Stimulated activated CD8-positive, alpha-beta memory T cell treated with anti-CD3 and anti-CD28 coated beads, Interleukin-7, amount 100 ng/mL, for 4 hours (primary cell): ENCODE measurements at regions not wholly inside any gene's neighbourhood (a gene's known extent, or its start where the extent isn't known, plus 50 kb on each side); places are given as distances from the start of the nearest gene placed in this dataset.

ENCODE experiments used
- DNase-seq, 2 donors: peaks; one replicate each; pipeline ENCODE4 v3.0.0-alpha.2; 2020; ENCODE audit warnings: low read depth in 2 of 2

- DNase-seq: no peak
These were observed 645.1 kb downstream of the SLC16A7 start for GRCh38 chr12:60240891-60241290.

DNA sequence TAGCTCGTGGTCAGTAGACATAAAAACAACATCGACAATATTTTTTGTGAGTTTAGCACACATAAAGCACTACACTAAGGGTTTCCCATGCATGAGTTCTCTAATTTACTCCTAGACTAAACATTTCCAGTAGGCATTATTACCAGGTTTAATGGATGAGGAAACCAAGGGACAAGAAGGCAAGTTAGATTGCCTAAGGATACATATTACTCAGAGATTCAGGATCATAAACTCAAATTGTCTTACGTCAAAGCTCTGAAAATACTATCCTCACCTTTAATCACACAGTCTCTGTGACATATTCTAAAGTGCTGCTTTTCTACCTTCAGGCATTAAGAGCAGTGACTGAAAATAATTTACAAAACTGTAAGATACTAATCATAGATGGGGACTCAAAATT lies 655.3 kb downstream of the SLC16A7 start:
- no peak for DNase-seq

GRCh38 chr12:60252359-60253096 lies 656.7 kb downstream of the SLC16A7 start:
- DNase-seq: no peak

DNA sequence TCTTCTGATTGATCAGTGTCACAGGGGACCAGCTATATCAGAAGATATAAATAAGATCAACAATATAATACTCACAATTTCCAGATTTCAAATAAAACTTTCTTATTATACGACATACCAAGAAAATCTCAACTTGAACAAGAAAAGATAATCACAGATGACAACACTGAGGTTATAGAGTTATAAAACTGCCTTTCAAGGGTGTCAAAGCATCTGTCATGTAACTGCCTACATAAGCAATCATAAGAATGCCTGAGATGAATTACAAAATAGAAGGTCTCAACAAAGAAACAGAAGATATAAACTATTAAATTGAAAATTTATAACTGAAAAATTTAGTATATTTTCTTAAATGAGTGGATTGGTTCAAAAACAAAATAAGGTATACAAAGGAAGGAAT lies 659.2 kb downstream of the SLC16A7 start:
- no peak for DNase-seq

DNA sequence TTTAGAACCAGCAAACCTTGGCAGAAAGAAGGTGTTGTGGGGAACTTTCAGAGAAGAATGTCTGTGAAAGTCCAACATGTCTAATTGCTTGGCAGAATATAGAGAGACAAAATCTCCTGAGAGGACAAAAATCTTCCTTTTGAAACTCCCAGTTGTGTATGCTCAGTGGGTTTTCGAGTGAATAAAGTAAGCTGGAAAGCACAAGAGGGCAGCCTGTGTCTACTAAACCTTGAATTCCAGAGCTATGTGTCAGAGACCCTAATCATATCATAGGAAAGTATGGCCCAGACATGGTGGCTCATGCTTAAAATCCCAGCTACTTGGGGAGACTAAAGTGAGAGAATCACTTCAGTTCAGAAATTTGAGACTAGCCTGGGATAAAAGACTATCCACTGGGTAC lies 661.2 kb downstream of the SLC16A7 start:
- no peak for DNase-seq

GRCh38 chr12:60259225-60259624 lies 663.4 kb downstream of the SLC16A7 start:
- DNase-seq: no peak

DNA sequence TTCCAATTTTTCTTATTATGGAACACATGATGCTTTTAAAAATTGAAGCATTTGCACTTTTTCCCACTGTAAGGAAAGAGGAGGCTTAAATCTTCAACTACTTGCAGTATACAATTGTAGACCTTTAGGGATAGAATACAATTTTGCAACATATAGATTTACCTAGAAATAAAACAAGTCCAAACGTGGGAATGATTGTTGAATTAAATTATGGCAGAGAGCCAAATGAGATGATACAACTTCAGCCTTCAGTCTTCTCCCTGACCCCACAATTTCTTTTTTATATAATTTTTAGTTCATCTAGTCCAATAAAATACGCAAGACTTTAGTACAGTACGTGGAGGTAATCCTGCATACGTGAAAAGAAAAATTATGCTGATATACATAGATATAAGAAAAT lies 666.5 kb downstream of the SLC16A7 start:
- no peak for DNase-seq

DNA sequence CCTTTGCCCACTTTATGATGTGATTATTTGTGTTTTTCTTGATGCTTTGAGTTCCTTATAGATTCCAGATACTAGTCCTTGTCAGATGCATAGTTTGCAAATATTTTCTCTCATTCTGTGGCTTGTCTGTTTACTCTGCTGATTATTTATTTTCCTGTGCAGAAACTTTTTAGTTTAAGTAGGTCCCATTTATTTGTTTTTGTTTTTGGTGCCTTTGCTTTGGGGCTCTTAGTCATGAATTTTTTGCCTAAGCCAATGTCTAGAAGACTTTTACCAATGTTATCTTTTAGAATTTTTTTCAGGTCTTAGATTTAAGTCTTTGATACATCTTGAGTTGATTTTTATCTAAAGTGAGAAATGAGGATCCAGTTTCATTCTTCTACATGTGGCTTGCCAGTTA lies 667.3 kb downstream of the SLC16A7 start:
- DNase-seq: no peak

DNA sequence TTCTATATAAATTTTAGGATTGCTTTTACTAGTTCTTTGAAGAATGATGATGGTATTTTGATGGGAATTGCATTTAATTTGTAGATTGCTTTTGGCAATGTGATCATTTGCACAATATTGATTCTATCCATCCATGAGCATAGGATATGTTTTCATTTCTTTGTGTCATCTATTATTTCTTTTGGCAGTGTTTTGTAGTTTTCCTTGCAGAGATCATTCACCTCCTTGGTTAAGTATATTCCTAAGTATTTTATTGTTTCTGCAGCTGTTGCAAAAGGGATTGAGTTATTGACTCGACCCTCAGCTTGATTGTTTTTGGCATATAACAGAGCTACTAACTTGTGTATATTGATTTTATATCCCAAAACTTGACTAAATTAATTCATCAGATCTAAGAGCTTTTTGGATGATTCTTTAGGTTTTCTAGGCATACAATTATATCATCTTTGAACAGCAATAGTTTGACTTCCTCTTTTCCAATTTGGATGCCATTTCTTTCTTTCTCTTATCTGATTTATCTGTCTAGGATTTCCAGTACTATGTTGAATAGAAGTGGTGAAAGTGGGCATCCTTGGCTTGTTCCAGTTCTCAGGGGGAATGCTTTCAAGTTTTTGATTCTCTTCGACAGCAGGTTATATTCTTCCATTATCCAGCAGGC lies 668.1 kb downstream of the SLC16A7 start:
- DNase-seq: no peak

GRCh38 chr12:60265741-60266140 lies 669.9 kb downstream of the SLC16A7 start:
- DNase-seq: no peak

DNA sequence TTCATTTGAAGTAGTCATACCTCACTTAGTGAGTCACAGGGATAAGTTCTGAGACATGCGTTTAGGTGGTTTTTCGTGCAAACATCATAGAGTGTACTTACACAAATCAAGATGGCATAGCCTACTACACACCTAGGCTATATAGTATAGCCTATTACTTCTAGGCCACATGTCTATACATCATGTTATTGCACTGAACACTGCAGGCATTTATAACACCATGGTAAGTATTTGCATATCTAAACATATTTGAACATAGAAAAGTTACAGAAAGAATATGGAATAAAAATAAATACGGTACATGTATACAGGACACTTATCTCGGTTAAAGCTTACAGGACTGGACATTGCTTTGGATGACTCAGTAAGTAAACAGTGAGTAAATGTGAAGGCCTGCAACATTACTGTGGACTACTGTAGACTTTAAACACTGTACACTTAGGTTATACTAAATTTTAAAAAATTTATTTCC lies 670.6 kb downstream of the SLC16A7 start:
- DNase-seq: no peak

GRCh38 chr12:60269611-60270269 lies 673.9 kb downstream of the SLC16A7 start:
- DNase-seq: no peak

GRCh38 chr12:60271816-60272215 lies 676.0 kb downstream of the SLC16A7 start:
- DNase-seq: no peak

DNA sequence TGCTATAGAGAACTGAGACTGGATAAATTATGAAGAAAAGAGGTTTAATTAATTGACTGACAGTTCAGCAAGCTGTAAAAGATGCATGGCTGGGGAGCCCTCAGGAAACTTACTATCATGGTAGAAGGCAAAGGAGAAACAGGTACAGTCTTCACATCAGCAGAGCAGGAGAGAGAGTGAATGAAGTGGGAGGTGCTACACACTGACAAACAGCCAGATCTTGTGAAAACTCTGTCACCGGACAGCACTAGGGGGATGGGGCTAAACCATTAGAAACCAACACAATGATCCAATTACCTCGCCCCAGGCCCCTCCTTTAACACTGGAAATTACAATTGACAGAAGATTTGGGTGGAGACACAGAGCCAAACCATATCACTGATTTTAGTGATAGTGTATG lies 682.4 kb downstream of the SLC16A7 start:
- DNase-seq: no peak

DNA sequence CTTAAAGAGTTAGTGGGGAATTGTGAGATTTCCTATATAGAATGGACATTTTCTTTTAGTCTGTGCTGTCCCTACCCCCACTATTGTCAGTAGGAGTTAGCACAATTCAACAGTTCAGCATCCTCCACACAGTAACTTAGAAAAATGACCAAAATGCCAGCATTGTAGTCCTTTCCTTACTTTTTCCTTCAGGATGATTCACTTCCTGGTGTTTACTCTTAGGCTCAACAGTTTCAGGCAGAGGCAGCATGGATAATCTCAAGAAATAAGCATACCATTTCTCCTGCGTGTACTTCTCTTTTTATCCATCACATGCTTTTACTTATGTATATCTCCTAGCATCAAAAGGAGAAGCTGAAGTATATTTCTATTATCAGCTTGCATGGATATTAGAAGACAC lies 683.4 kb downstream of the SLC16A7 start:
- no peak for DNase-seq

- no peak for DNase-seq
These were observed 685.7 kb downstream of the SLC16A7 start for GRCh38 chr12:60281522-60281921.

DNA sequence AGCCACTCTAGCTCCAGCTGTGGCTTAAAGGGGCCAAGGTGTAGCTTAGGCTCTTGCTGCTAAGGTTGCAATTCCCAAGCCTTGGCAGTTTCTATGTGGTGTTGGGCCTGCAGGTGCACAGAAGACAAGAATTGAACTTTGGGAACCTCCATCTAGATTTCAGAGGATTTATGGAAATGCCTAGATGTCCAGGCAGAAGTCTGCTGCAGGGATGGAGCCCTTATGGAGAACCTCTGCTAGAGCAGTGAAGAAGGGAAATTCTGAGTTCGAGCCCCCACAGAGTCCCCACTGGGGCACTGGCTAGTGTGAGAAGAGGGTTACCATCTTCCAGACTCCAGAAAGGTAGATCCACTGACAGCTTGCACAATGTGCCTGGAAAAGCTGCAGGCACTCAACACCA lies 694.7 kb downstream of the SLC16A7 start:
- DNase-seq: no peak

- no peak for DNase-seq
These were observed 712.6 kb downstream of the SLC16A7 start for GRCh38 chr12:60308366-60308991.

DNA sequence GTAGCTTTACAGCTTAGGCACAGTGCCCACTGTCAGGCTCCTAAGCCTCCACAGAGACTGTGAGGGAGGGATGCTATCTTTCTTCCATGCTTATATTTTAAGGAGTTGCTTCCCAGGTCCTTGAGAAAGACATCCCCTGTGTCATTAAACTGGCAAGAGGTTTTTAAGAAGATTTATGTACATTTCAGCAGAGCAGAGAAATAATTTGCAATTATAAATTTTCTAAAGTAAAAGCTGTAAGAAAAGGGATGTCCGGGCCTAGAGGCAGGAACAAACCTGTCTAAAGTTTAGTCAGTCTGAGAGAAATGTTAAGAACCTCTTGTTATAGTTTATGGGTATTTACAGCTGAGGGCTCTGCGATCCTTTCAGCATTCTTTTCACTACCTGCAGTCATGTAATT lies 716.1 kb downstream of the SLC16A7 start:
- DNase-seq: no peak

DNA sequence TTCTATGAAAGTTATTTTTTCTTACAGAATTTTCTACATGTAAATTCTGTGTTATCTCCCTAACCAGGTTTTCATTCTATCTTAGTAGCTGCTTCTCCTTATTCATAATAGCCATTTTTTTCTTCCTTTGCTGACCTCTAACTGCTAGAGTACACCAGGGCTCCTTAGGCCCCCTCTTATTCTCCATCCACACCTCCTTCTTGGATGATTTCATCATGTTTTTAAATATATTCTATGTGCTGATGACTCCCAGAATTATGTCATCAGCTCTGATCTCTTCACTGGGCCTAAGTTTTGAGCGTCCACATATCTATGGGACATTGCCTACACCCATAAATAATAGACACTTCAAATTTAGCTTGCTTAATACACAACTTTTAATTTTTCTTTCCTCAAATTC lies 721.5 kb downstream of the SLC16A7 start:
- no peak for DNase-seq

GRCh38 chr12:60324746-60325145 lies 728.9 kb downstream of the SLC16A7 start:
- DNase-seq: no peak

DNA sequence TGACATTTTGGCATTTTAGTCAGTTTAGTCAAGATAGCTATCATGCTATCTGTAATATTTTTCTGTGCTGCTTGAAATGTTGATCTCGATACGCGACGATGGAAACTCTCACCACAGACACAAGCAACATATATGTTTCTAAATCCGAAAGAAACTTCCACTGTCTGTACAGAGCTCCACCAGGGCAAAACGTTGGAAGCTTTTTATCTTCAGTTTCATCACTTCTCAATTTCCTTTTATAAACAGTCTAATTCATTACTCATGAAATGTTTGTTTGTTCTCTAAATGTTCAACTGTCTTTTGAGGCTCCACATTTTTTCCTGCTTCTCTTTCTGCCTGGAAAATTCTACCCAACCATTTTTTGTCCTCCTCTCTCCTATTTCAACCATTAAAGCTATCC lies 737.6 kb downstream of the SLC16A7 start:
- no peak for DNase-seq

DNA sequence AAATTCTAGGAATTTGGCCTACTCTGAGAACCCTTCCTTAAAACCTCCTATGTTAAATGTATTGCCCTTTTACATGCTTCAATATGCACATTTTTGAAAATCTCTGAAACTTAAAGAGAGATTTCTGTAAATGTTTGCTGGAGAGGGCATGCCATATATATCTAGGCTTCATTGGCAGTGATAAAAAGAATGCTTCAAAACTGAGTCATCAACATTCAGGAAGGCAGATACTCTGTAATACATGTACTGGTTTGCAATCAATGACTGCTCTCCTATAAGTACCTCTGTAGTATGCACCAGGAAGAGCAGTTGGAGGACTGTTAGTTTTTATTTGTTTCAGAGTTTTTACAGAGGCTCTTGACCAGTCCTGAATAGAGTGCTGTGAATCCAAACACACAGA lies 739.9 kb downstream of the SLC16A7 start:
- no peak for DNase-seq
